KBM-7 (cell line): ENCODE measurements at regions not wholly inside any gene's neighbourhood (a gene's known extent, or its start where the extent isn't known, plus 50 kb on each side); places are given as distances from the start of the nearest gene placed in this dataset.
A peak's percentile ranks its signal among the peaks of the same experiment; 100 is the strongest.

Source experiments
- DNase-seq: peaks from one replicate; pipeline ENCODE4 v3.0.0-alpha.2; 2015
- in situ Hi-C: fragments of 300-500 bp; cut with MboI; formaldehyde crosslinking; loops from 2 replicates; pipeline ENCODE4 v1.14.3; 2020; ENCODE audit warnings: low sequenced_read_pairs, low pct_unique_long_range_greater_than_20kb, mixed read lengths

- in situ Hi-C loops = no loop called here
- DNase-seq = no peak
Measured at GRCh38 chr11:116471608-116472256, 301.1 kb downstream of the BUD13 start.

GRCh38 chr11:116468699-116469098 is 304.1 kb downstream of the BUD13 start:
- DNase-seq = no peak

GRCh38 chr11:116467823-116468222 is 305.0 kb downstream of the BUD13 start:
- in situ Hi-C loops = no loop called here
- DNase-seq = no peak

More at GRCh38 chr11:116468699-116469098, 304.1 kb downstream of the BUD13 start:
- in situ Hi-C loops = no loop called here

GRCh38 chr11:116466801-116467200 is 306.0 kb downstream of the BUD13 start:
- in situ Hi-C loops = no loop called here
- DNase-seq = no peak

- in situ Hi-C loops = no loop called here
- no peak for DNase-seq
Measured at GRCh38 chr11:116466191-116466590, 306.6 kb downstream of the BUD13 start.

GRCh38 chr11:116465056-116465455 is 307.7 kb downstream of the BUD13 start:
- in situ Hi-C loops = no loop called here
- no peak for DNase-seq

GRCh38 chr11:116461789-116462188 is 311.0 kb downstream of the BUD13 start:
- DNase-seq = no peak
- in situ Hi-C loops = no loop called here

GRCh38 chr11:116460156-116460920 is 312.4 kb downstream of the BUD13 start:
- DNase-seq = no peak
- in situ Hi-C loops = no loop called here

- in situ Hi-C loops = no loop called here
- no peak for DNase-seq
Measured at GRCh38 chr11:116459185-116460045, 313.4 kb downstream of the BUD13 start.

GRCh38 chr11:116458546-116458945 is 314.2 kb downstream of the BUD13 start:
- DNase-seq = no peak
- in situ Hi-C loops = no loop called here

- DNase-seq = no peak
- in situ Hi-C loops = no loop called here
Measured at GRCh38 chr11:116457336-116458007, 315.3 kb downstream of the BUD13 start.

GRCh38 chr11:116454951-116455350 is 317.8 kb downstream of the BUD13 start:
- DNase-seq = no peak
- in situ Hi-C loops = no loop called here

- in situ Hi-C loops = no loop called here
- peak; percentile 20 for DNase-seq
Measured at GRCh38 chr11:116454020-116454645, 318.7 kb downstream of the BUD13 start.

- no peak for DNase-seq
- in situ Hi-C loops = no loop called here
Measured at GRCh38 chr11:116452461-116452860, 320.3 kb downstream of the BUD13 start.

GRCh38 chr11:116449522-116449921 is 323.3 kb downstream of the BUD13 start:
- DNase-seq = no peak
- in situ Hi-C loops = no loop called here

- in situ Hi-C loops = no loop called here
Measured at GRCh38 chr11:116446048-116446941, 326.5 kb downstream of the BUD13 start.

GRCh38 chr11:116445108-116446047 is 327.4 kb downstream of the BUD13 start:
- DNase-seq = no peak
- in situ Hi-C loops = no loop called here

More at GRCh38 chr11:116446048-116446941, 326.5 kb downstream of the BUD13 start:
- no peak for DNase-seq
